OCI-LY3 (cell line): ENCODE measurements at regions not wholly inside any gene's neighbourhood (a gene's known extent, or its start where the extent isn't known, plus 50 kb on each side); places are given as distances from the start of the nearest gene placed in this dataset.

Experiments used
- H2AFZ ChIP-seq: fragments of 200-600, 300-600 bp; shearing (Covaris generic); 2 replicates; pipeline ENCODE4 v1.6.0; 2014; ENCODE audit warnings: antibody characterized with exemption, low read depth, low read length
- H3K27ac ChIP-seq: fragments of 200-600, 300-600 bp; sonication (generic); 2 replicates; pipeline ENCODE4 v1.5.1; 2014; ENCODE audit warnings: mild to moderate bottlenecking, low read length, moderate library complexity, mixed read lengths
- H3K27me3 ChIP-seq: fragments of 200-600, 300-600 bp; sonication (generic); 2 replicates; pipeline ENCODE4 v1.6.1; 2014; ENCODE audit warnings: low read depth, low read length, mixed read lengths
- H3K36me3 ChIP-seq: fragments of 200-600, 300-600 bp; sonication (generic); replicated peaks from 2 replicates; pipeline ENCODE3; 2014; ENCODE audit warnings: low read depth, low read length, mixed read lengths
- H3K4me1 ChIP-seq: fragments of 300-600, 200-600 bp; sonication (generic); 2 replicates; pipeline ENCODE4 v1.6.1; 2014; ENCODE audit warnings: low read length, mixed read lengths
- H3K4me2 ChIP-seq: fragments of 200-600, 300-600 bp; sonication (generic); 2 replicates; pipeline ENCODE4 v1.6.1; 2014; ENCODE audit warnings: low read length, mixed read lengths
- H3K4me3 ChIP-seq: fragments of 300-600, 200-600 bp; sonication (generic); 2 replicates; pipeline ENCODE4 v1.5.1; 2014; ENCODE audit warnings: antibody characterized with exemption, mild to moderate bottlenecking, low read length, moderate library complexity
- H3K79me2 ChIP-seq: fragments of 300-600, 200-600 bp; shearing (Covaris generic); 2 replicates; pipeline ENCODE4 v1.6.1; 2014; ENCODE audit warnings: mild to moderate bottlenecking, low read length, mixed read lengths
- H3K9ac ChIP-seq: fragments of 300-600, 200-600 bp; shearing (Covaris generic); 2 replicates; pipeline ENCODE4 v1.6.0; 2014; ENCODE audit warnings: mild to moderate bottlenecking, low read length, moderate library complexity
- H3K9me3 ChIP-seq: fragments of 200-600, 300-600 bp; shearing (Covaris generic); 2 replicates; pipeline ENCODE4 v1.6.1; 2014; ENCODE audit warnings: low read length, mixed read lengths; ENCODE audit not compliant: insufficient read depth
- H4K20me1 ChIP-seq: fragments of 200-600, 300-600 bp; sonication (generic); 2 replicates; pipeline ENCODE4 v1.6.1; 2016; ENCODE audit warnings: low read length, mixed read lengths; ENCODE audit not compliant: insufficient read depth
- EZH2phosphoT487 ChIP-seq: fragments of 200-600 bp; shearing (Covaris generic); IDR thresholded peaks from 2 replicates; pipeline ENCODE4 v1.6.1; 2018; ENCODE audit warnings: antibody characterized with exemption, mixed run types, low read depth
- TF ChIP-seq, protein P1 (sequence below): fragments of 200-600, 300-600 bp; sonication (generic); IDR thresholded peaks from 2 replicates; pipeline ENCODE4 v1.5.1; 2014; ENCODE audit warnings: antibody characterized with exemption, low read length, low read depth

DNA sequence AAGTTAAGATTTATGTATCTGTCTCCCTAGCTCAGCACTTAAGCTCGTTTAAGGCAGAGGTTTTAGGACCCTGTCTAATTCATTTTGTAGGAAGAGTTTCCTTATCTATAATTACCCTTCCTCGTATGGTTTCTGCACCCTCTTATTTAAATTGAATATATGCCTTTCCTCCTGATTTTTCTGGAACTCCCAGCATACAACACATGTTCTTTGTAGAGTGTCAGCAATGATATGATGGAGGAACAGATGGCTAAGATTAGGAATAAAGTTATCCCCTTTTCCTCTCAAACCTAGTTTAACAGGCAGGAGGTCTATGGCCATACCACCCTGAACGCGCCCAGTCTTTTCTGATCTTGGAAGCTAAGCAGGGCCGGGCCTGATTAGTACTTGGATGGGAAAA is 359.5 kb downstream of the PCDH17 start:
- no peak overlapping the region for H3K4me2 ChIP-seq
- no peaks in the 10 kb centered on the region for H4K20me1 ChIP-seq
- TF ChIP-seq, protein P1, sequence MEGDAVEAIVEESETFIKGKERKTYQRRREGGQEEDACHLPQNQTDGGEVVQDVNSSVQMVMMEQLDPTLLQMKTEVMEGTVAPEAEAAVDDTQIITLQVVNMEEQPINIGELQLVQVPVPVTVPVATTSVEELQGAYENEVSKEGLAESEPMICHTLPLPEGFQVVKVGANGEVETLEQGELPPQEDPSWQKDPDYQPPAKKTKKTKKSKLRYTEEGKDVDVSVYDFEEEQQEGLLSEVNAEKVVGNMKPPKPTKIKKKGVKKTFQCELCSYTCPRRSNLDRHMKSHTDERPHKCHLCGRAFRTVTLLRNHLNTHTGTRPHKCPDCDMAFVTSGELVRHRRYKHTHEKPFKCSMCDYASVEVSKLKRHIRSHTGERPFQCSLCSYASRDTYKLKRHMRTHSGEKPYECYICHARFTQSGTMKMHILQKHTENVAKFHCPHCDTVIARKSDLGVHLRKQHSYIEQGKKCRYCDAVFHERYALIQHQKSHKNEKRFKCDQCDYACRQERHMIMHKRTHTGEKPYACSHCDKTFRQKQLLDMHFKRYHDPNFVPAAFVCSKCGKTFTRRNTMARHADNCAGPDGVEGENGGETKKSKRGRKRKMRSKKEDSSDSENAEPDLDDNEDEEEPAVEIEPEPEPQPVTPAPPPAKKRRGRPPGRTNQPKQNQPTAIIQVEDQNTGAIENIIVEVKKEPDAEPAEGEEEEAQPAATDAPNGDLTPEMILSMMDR = no peak
- TF ChIP-seq EZH2phosphoT487 = no peak
- no peaks in the 10 kb centered on the region for H3K27me3 ChIP-seq
- H3K4me3 ChIP-seq = no peak overlapping the region
- no peak overlapping the region for H3K9ac ChIP-seq
- H3K27ac ChIP-seq = no peak overlapping the region
- H2AFZ ChIP-seq = no peak overlapping the region
- H3K4me1 ChIP-seq = no peaks in the 10 kb centered on the region
- no peaks in the 10 kb centered on the region for H3K9me3 ChIP-seq
- no peaks in the 10 kb centered on the region for H3K36me3 ChIP-seq
- H3K79me2 ChIP-seq = no peaks in the 10 kb centered on the region

- no peaks in the 10 kb centered on the region for H3K27me3 ChIP-seq
- TF ChIP-seq, protein P1 = no peak
- no peak for TF ChIP-seq EZH2phosphoT487
- H3K27ac ChIP-seq = no peak overlapping the region
- no peak overlapping the region for H2AFZ ChIP-seq
- no peaks in the 10 kb centered on the region for H3K9me3 ChIP-seq
- no peak overlapping the region for H3K4me2 ChIP-seq
- no peak overlapping the region for H3K4me3 ChIP-seq
- H4K20me1 ChIP-seq = no peaks in the 10 kb centered on the region
- H3K36me3 ChIP-seq = no peaks in the 10 kb centered on the region
- H3K79me2 ChIP-seq = no peaks in the 10 kb centered on the region
- H3K4me1 ChIP-seq = no peaks in the 10 kb centered on the region
- H3K9ac ChIP-seq = no peak overlapping the region
These were observed 360.9 kb downstream of the PCDH17 start for GRCh38 chr13:57992416-57992815.

DNA sequence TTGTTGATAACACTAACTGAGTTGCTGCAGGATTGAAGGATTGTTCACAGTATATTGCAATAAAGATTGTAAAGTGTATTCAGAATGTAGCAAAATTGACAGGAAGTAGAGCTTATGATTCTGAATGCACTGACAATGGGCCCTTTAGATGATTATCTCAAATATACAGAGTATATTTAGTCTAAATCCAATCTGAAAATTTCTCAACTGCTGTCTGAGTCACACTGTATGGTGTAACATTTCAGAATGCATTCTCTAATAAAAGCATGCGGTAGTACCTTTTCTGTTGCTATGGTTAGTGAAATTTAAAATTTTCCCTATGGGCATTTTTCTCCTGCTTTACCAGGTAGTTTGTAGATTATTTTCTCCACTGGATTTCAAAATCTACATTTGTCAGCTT is 365.2 kb downstream of the PCDH17 start:
- Histone ChIP-seq H3K4me2 (no peak overlapping the region), H3K27me3 (no peaks in the 10 kb centered on the region), H3K9me3 (no peaks in the 10 kb centered on the region), H2AFZ (no peak overlapping the region), H3K4me3 (no peak overlapping the region), H3K27ac (no peak overlapping the region), H3K36me3 (no peaks in the 10 kb centered on the region), H3K79me2 (no peaks in the 10 kb centered on the region), H3K9ac (no peak overlapping the region), H4K20me1 (no peaks in the 10 kb centered on the region), H3K4me1 (no peaks in the 10 kb centered on the region)
- TF ChIP-seq, protein P1 = no peak
- TF ChIP-seq EZH2phosphoT487 = no peak

GRCh38 chr13:58004751-58005150 is 373.2 kb downstream of the PCDH17 start:
- Histone ChIP-seq H3K27ac (no peak overlapping the region), H3K4me2 (no peak overlapping the region), H3K4me3 (no peak overlapping the region), H2AFZ (no peak overlapping the region), H3K9me3 (no peaks in the 10 kb centered on the region), H3K79me2 (no peaks in the 10 kb centered on the region), H3K4me1 (no peaks in the 10 kb centered on the region), H4K20me1 (no peaks in the 10 kb centered on the region), H3K27me3 (no peaks in the 10 kb centered on the region), H3K9ac (no peak overlapping the region), H3K36me3 (no peaks in the 10 kb centered on the region)
- TF ChIP-seq, protein P1 = no peak
- TF ChIP-seq EZH2phosphoT487 = no peak
